IMR-90 (cell line): ENCODE measurements at regions not wholly inside any gene's neighbourhood (a gene's known extent, or its start where the extent isn't known, plus 50 kb on each side); places are given as distances from the start of the nearest gene placed in this dataset.

Experiments
- ATAC-seq: fragments of 200-7000 bp; cut with Tn5 transposase; 2 replicates; pipeline ENCODE4 v1.9.1; 2020; ENCODE audit warnings: low read depth, mild to moderate bottlenecking, moderate library complexity
- BruUV-seq: library from RNA; stranded (reverse); fragments of 400-500 nt; replicated peaks from 2 replicates; lab custom pipeline; 2021; lab: Mats Ljungman, UMichigan
- CTCF ChIA-PET: fragments of 300-600 bp; formaldehyde crosslinking; extraction: SDS; loops from one replicate; lab custom pipeline; 2021; ENCODE audit warnings: antibody characterized with exemption; lab: Yijun Ruan, JAX
- POLR2A ChIA-PET: fragments of 300-600 bp; sonication (Branson Sonifier 250); formaldehyde crosslinking; loops from one replicate; lab custom pipeline; 2022; ENCODE audit warnings: antibody characterized with exemption; ENCODE audit not compliant: unreplicated experiment; lab: Charles Lee
- DNase-seq: peaks from one replicate; pipeline ENCODE4 v3.0.0; 2013
- H2AFZ ChIP-seq: replicated peaks from 2 replicates; pipeline ENCODE3; 2013; ENCODE audit warnings: low read length, mild to moderate bottlenecking; ENCODE audit not compliant: poor library complexity
- H2AK5ac ChIP-seq: 2 replicates; pipeline ENCODE4 v1.6.1; 2013; ENCODE audit warnings: low read depth, low read length, inconsistent platforms
- H2AK9ac ChIP-seq: replicated peaks from 2 replicates; pipeline ENCODE3; 2013; ENCODE audit warnings: mild to moderate bottlenecking, low read depth, low read length, moderate library complexity; ENCODE audit not compliant: poor library complexity
- H2BK120ac ChIP-seq: 2 replicates; pipeline ENCODE4 v1.6.1; 2013; ENCODE audit warnings: low read depth, low read length, inconsistent platforms
- H2BK15ac ChIP-seq: 3 replicates; pipeline ENCODE4 v1.6.1; 2013; ENCODE audit warnings: low read depth, low read length, inconsistent platforms
- H2BK20ac ChIP-seq: 2 replicates; pipeline ENCODE4 v1.6.1; 2013; ENCODE audit warnings: low read depth, mild to moderate bottlenecking, inconsistent platforms, low read length, moderate library complexity
- H2BK5ac ChIP-seq: 2 replicates; pipeline ENCODE4 v1.6.1; 2013; ENCODE audit warnings: mild to moderate bottlenecking, low read depth, low read length, inconsistent platforms; ENCODE audit not compliant: poor library complexity, severe bottlenecking
- H3K14ac ChIP-seq: replicated peaks from 2 replicates; pipeline ENCODE4 v1.6.1; 2013; ENCODE audit warnings: low read depth, low read length, inconsistent platforms
- H3K18ac ChIP-seq: 2 replicates; pipeline ENCODE4 v1.6.1; 2013; ENCODE audit warnings: low read depth, low read length, control low read depth
- H3K23ac ChIP-seq: 2 replicates; pipeline ENCODE4 v1.6.1; 2013; ENCODE audit warnings: low read depth, low read length, inconsistent platforms
- H3K27ac ChIP-seq: 2 replicates; pipeline ENCODE4 v1.5.1; 2013; ENCODE audit warnings: mild to moderate bottlenecking, control low read depth, low read length; ENCODE audit not compliant: insufficient read depth
- H3K27me3 ChIP-seq: 2 replicates; pipeline ENCODE4 v1.6.1; 2013; ENCODE audit warnings: low read length; ENCODE audit not compliant: control insufficient read depth, insufficient read depth
- H3K36me3 ChIP-seq: 2 replicates; pipeline ENCODE4 v1.6.1; 2013; ENCODE audit warnings: low read length, mixed read lengths; ENCODE audit not compliant: control insufficient read depth, insufficient read depth
- H3K4ac ChIP-seq: 2 replicates; pipeline ENCODE4 v1.6.1; 2013; ENCODE audit warnings: low read depth, low read length, inconsistent platforms
- H3K4me1 ChIP-seq: 2 replicates; pipeline ENCODE4 v1.6.1; 2013; ENCODE audit warnings: low read length, mixed read lengths; ENCODE audit not compliant: control insufficient read depth, insufficient read depth
- H3K4me2 ChIP-seq: 2 replicates; pipeline ENCODE4 v1.6.1; 2013; ENCODE audit warnings: low read depth, mild to moderate bottlenecking, control low read depth, low read length, moderate library complexity
- H3K4me3 ChIP-seq: 2 replicates; pipeline ENCODE4 v1.5.1; 2013; ENCODE audit warnings: low read depth, mild to moderate bottlenecking, control low read depth, low read length, moderate library complexity; ENCODE audit not compliant: insufficient read depth
- H3K56ac ChIP-seq: 2 replicates; pipeline ENCODE4 v1.6.1; 2013; ENCODE audit warnings: low read length, inconsistent platforms; ENCODE audit not compliant: insufficient read depth; ENCODE audit errors: extremely low read depth
- H3K79me1 ChIP-seq, 2 experiments: 2 replicates each; pipeline ENCODE4 v1.6.1; 2013; ENCODE audit warnings: low read length in 2 of 2, inconsistent platforms in 1 of 2, low read depth in 1 of 2
- H3K9ac ChIP-seq: 2 replicates; pipeline ENCODE4 v1.6.1; 2013; ENCODE audit warnings: low read depth, low read length, control low read depth
- H3K9me1 ChIP-seq: 2 replicates; pipeline ENCODE4 v1.6.1; 2013; ENCODE audit warnings: low read length, inconsistent platforms; ENCODE audit not compliant: insufficient read depth
- H3K9me3 ChIP-seq: 2 replicates; pipeline ENCODE4 v1.6.1; 2013; ENCODE audit warnings: low read length; ENCODE audit not compliant: control insufficient read depth, insufficient read depth
- H4K20me1 ChIP-seq: 2 replicates; pipeline ENCODE4 v1.6.1; 2013; ENCODE audit warnings: low read length, inconsistent platforms; ENCODE audit not compliant: insufficient read depth
- H4K5ac ChIP-seq: 2 replicates; pipeline ENCODE4 v1.6.1; 2013; ENCODE audit warnings: mild to moderate bottlenecking, low read depth, low read length, control low read depth
- H4K8ac ChIP-seq, 2 experiments: 2 replicates each; pipeline ENCODE4 v1.6.1; 2013; ENCODE audit warnings: low read depth in 2 of 2, low read length in 2 of 2, control low read depth in 1 of 2, inconsistent platforms in 1 of 2
- H4K91ac ChIP-seq: 2 replicates; pipeline ENCODE4 v1.6.1; 2013; ENCODE audit warnings: low read depth, low read length, inconsistent platforms; ENCODE audit not compliant: insufficient read depth
- BHLHE40 ChIP-seq: fragments of 150-350 bp; IDR thresholded peaks from 2 replicates; pipeline ENCODE4 v1.6.1; 2016; ENCODE audit warnings: mild to moderate bottlenecking, low read depth, low read length
- CHD1 ChIP-seq: IDR thresholded peaks from 2 replicates; pipeline ENCODE4 v1.6.1; 2012; ENCODE audit warnings: low read depth, low read length, improper control_type of control experiment
- FOS ChIP-seq: fragments of 150-350 bp; IDR thresholded peaks from 2 replicates; pipeline ENCODE4 v1.6.1; 2016; ENCODE audit warnings: low read depth, low read length
- MAZ ChIP-seq: IDR thresholded peaks from 2 replicates; pipeline ENCODE4 v1.6.1; 2012; ENCODE audit warnings: low read depth, mild to moderate bottlenecking, low read length, improper control_type of control experiment, moderate library complexity, borderline replicate concordance
- MXI1 ChIP-seq: IDR thresholded peaks from 2 replicates; pipeline ENCODE4 v1.6.1; 2012; ENCODE audit warnings: low read depth, mild to moderate bottlenecking, low read length, moderate library complexity, borderline replicate concordance
- NFE2L2 ChIP-seq: fragments of 150-350 bp; IDR thresholded peaks from 2 replicates; pipeline ENCODE4 v1.6.1; 2016; ENCODE audit warnings: low read depth, mild to moderate bottlenecking, low read length
- POLR2A ChIP-seq: IDR thresholded peaks from 2 replicates; pipeline ENCODE4 v1.6.1; 2012; ENCODE audit warnings: mild to moderate bottlenecking, low read depth, low read length
- RAD21 ChIP-seq: IDR thresholded peaks from 2 replicates; pipeline ENCODE4 v1.6.1; 2012; ENCODE audit warnings: low read length, improper control_type of control experiment
- RCOR1 ChIP-seq: IDR thresholded peaks from 2 replicates; pipeline ENCODE4 v1.6.1; 2012; ENCODE audit warnings: mild to moderate bottlenecking, low read length, improper control_type of control experiment; ENCODE audit not compliant: insufficient replicate concordance
- RFX5 ChIP-seq: IDR thresholded peaks from 2 replicates; pipeline ENCODE4 v1.8.0; 2012; ENCODE audit warnings: low read depth, mild to moderate bottlenecking, low read length, moderate library complexity
- SMC3 ChIP-seq: fragments of 150-350 bp; IDR thresholded peaks from 2 replicates; pipeline ENCODE4 v1.6.1; 2016; ENCODE audit warnings: low read depth, mild to moderate bottlenecking, antibody characterized with exemption, low read length, moderate library complexity
- dilution Hi-C: fragments of 300-500 bp; cut with HindIII; formaldehyde crosslinking; loops from one replicate; pipeline ENCODE4 v1.14.3; 2018; ENCODE audit warnings: low sequenced_read_pairs; ENCODE audit not compliant: unreplicated experiment
- in situ Hi-C: fragments of 300-500 bp; cut with MboI; formaldehyde crosslinking; loops from 3 replicates; pipeline ENCODE4 v1.14.3; 2019; ENCODE audit warnings: low sequenced_read_pairs, inconsistent platforms, mixed read lengths
- intact Hi-C: fragments of 100-400 bp; cut with micrococcal nuclease; formaldehyde crosslinking; loops from 2 replicates; pipeline ENCODE4 v1.10.0; 2022
- TF ChIP-seq, protein P1 (sequence below): fragments of 150-350 bp; IDR thresholded peaks from 2 replicates; pipeline ENCODE4 v1.6.1; 2016; ENCODE audit warnings: low read depth, mild to moderate bottlenecking, low read length, moderate library complexity, borderline replicate concordance
- TF ChIP-seq, protein P2 (sequence below): fragments of 150-350 bp; IDR thresholded peaks from 2 replicates; pipeline ENCODE4 v1.6.1; 2017; ENCODE audit warnings: mild to moderate bottlenecking, antibody characterized with exemption, low read length, low read depth
- TF ChIP-seq, protein P3 (sequence below): conservative IDR thresholded peaks from 2 replicates; pipeline ENCODE4 v1.5.1; 2012; ENCODE audit warnings: mild to moderate bottlenecking, low read depth, low read length, improper control_type of control experiment

DNA sequence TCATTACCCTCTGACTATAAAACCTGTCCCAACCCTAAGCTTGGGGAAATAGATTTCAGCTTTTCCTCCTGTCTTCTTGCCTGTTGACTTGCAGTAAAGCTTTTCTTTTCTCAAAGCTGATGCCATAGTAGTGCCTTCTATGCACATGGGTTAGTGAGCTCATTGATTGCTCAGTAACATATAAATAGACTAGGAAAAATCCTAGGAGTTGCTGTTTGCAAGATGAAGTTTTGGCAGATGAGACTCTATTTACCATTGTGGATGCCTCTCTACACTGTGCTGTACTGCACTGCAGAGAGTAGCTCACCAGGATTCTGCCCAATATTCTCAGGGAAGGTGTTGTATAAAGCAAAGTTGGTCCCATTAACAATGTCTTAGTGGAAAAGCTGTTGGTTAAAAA, 262.7 kb upstream of the CD180 start:
- no peak overlapping the region for H4K91ac ChIP-seq
- no peak overlapping the region for H2BK5ac ChIP-seq
- no peaks in the 10 kb centered on the region for H3K4me1 ChIP-seq
- no peak overlapping the region for H3K9ac ChIP-seq
- no peaks in the 10 kb centered on the region for H3K9me1 ChIP-seq
- no peak overlapping the region for H4K5ac ChIP-seq
- intact Hi-C loops: no loop called here
- BruUV-seq: no TSS peak
- no peaks in the 10 kb centered on the region for H3K9me3 ChIP-seq
- H3K27ac ChIP-seq: no peak overlapping the region
- H3K4me2 ChIP-seq: no peak overlapping the region
- H2AFZ ChIP-seq: no peak overlapping the region
- no peak overlapping the region for H2AK9ac ChIP-seq
- H3K18ac ChIP-seq: no peak overlapping the region
- TF ChIP-seq MAZ (no peak), CHD1 (no peak), NFE2L2 (no peak), POLR2A (no peak), RFX5 (no peak), FOS (no peak), RAD21 (no peak), MXI1 (no peak), RCOR1 (no peak), SMC3 (no peak), BHLHE40 (no peak)
- TF ChIP-seq, protein P1, sequence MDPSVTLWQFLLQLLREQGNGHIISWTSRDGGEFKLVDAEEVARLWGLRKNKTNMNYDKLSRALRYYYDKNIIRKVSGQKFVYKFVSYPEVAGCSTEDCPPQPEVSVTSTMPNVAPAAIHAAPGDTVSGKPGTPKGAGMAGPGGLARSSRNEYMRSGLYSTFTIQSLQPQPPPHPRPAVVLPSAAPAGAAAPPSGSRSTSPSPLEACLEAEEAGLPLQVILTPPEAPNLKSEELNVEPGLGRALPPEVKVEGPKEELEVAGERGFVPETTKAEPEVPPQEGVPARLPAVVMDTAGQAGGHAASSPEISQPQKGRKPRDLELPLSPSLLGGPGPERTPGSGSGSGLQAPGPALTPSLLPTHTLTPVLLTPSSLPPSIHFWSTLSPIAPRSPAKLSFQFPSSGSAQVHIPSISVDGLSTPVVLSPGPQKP: no peak
- TF ChIP-seq, protein P2, sequence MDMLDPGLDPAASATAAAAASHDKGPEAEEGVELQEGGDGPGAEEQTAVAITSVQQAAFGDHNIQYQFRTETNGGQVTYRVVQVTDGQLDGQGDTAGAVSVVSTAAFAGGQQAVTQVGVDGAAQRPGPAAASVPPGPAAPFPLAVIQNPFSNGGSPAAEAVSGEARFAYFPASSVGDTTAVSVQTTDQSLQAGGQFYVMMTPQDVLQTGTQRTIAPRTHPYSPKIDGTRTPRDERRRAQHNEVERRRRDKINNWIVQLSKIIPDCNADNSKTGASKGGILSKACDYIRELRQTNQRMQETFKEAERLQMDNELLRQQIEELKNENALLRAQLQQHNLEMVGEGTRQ: no peak
- TF ChIP-seq, protein P3, sequence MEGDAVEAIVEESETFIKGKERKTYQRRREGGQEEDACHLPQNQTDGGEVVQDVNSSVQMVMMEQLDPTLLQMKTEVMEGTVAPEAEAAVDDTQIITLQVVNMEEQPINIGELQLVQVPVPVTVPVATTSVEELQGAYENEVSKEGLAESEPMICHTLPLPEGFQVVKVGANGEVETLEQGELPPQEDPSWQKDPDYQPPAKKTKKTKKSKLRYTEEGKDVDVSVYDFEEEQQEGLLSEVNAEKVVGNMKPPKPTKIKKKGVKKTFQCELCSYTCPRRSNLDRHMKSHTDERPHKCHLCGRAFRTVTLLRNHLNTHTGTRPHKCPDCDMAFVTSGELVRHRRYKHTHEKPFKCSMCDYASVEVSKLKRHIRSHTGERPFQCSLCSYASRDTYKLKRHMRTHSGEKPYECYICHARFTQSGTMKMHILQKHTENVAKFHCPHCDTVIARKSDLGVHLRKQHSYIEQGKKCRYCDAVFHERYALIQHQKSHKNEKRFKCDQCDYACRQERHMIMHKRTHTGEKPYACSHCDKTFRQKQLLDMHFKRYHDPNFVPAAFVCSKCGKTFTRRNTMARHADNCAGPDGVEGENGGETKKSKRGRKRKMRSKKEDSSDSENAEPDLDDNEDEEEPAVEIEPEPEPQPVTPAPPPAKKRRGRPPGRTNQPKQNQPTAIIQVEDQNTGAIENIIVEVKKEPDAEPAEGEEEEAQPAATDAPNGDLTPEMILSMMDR: no peak
- H2AK5ac ChIP-seq: no peak overlapping the region
- H3K79me1 ChIP-seq: no peaks in the 10 kb centered on the region
- DNase-seq (no peak), ATAC-seq (no peak)
- H2BK20ac ChIP-seq: no peak overlapping the region
- no peak overlapping the region for H4K8ac ChIP-seq
- no peaks in the 10 kb centered on the region for H3K27me3 ChIP-seq
- no peaks in the 10 kb centered on the region for H4K20me1 ChIP-seq
- in situ Hi-C loops: no loop called here
- H3K4ac ChIP-seq: no peak overlapping the region
- dilution Hi-C loops: no loop called here
- no peak overlapping the region for H3K4me3 ChIP-seq
- ChIA-PET POLR2A (interaction anchor here (0.6 kb wide), 1 partner anchor 766 kb away, joined by 4 read pairs; no protein-coding TSS in a partner anchor), CTCF (no interaction called here)
- H2BK120ac ChIP-seq: no peak overlapping the region
- no peak overlapping the region for H2BK15ac ChIP-seq
- no peaks in the 10 kb centered on the region for H3K36me3 ChIP-seq
- H3K23ac ChIP-seq: no peak overlapping the region
- no peak overlapping the region for H3K56ac ChIP-seq
- H3K14ac ChIP-seq: no peak overlapping the region
